ENCODE measurements at regions not wholly inside any gene's neighbourhood (a gene's known extent, or its start where the extent isn't known, plus 50 kb on each side); places are given as distances from the start of the nearest gene placed in this dataset.

DNA sequence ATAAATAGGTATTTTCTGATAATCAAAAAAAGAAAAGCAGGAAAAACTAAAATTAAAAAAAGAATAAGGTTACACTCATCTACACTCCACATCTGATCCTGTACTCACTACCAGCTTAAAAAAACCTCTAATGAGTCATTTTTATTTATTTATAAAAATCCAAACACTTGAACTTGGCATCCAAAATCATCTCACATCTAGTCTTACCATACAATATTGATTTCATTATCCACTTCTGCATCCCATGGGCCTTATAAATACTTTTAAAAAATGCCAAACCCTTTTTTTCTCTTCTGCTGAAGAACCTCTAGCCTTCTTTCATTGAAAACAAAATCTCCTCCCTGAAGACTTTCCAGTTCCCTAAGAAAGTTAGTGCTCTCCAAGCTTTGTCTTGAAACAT, 109.7 kb downstream of the TMTC3 start:
- DNase-seq = no peak

DNA sequence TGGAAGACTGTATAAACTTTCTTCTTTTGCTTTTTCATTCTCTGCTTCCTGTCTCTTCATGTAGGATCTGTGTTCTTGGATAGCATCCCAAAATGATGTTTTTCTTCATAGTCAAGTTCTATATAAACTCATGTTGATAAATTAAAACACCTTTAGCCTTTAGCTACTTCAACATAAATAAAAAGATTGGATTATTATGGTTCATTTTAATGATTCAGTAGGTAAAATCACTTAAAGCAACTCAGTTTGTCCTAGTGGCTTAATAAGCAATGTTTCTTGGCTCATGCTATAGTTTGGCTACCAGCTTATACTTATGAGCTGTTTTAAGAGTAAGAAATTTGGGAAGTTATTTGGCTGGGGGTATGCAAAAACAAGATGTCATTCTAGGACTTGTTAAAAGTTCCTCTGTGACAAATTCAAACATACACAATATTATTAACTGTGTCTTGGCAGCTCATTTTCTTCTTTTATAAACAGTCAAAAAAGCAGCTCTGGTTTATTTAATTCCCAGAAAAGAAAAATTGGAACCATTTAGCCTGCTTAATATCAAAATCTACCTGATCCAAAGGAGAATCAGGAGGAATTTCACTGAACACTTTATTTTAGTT, 111.4 kb downstream of the TMTC3 start:
- no peak for DNase-seq

DNA sequence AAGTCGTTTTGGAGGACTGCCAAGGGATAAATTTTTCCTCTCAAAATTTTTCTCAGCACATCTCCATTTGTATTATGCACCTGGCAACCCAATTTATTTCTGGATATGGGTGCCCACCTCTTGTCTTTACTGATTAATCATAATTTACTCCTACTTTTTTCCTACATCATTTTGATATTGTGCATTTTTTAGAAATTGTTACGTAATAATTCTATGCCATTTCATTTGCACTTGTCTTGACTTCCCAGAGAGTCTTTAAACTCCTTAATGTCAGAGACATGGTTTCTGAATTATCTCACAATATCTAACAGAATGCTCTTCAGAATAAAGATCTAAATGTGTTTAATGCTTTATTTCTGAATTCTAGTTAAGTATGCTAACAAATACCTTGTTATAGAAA, 113.1 kb downstream of the TMTC3 start:
- DNase-seq = no peak

DNA sequence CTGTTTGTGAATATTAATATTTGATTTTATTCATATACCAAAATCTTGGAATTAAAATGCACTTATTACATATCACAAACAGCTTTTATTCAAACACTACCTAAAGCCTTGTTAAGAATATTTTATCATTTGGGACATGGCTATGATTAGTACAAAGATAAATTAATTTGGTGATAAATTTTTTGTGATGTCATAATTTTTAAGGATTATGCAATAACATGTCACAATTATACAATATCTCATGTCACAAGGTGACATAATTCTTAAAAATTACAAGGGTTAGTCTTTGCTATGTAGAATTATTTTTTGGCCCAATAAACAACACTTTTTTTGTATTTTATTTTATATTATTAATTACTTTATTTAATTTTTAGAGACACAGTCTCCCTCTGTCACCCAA, 113.7 kb downstream of the TMTC3 start:
- DNase-seq = no peak

DNA sequence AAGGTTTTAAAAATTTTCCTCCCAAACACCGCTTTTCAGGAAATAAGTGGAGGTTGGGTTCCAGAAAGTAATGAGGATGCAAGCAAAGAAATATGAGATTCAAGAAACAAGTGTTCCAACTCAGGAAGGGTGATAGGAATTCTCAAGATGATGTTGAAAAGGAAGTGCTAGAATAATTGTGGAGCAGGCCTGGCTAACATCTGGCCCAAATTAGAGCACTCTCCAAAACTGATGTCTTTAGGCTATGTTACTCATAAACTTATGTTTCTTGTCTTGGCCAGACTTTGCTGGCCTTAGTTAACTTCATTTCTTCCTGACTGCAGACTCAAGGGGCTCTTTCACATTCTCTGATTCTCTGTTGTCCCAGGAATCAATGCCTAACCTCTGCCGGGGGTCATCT, 116.3 kb downstream of the TMTC3 start:
- no peak for DNase-seq

DNA sequence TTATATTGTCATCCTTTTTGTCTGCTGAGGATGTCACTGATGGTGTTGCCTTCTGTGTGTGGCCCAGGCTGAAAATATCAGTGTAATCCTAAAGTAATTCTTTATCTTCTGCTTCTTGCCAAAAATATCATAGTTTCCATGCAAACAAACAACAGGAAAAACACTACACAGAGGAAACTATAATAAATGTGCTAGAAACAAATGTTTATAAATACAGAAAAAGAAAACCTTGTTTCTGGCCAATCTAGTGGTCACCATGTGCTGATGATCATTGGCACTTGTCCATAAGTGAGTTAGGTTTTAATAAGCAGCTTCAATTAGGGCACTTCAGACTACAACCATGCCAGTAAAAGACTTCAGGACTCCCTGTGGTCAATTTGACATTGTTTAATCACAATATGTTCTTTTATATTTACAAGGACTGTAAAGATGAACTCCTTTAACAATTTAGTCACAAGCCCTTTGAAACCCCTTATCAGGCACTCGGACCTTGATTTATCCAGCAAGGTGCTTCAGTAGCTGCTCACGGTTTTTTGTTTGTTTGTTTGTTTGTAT, 124.8 kb downstream of the TMTC3 start:
- DNase-seq = no peak

DNA sequence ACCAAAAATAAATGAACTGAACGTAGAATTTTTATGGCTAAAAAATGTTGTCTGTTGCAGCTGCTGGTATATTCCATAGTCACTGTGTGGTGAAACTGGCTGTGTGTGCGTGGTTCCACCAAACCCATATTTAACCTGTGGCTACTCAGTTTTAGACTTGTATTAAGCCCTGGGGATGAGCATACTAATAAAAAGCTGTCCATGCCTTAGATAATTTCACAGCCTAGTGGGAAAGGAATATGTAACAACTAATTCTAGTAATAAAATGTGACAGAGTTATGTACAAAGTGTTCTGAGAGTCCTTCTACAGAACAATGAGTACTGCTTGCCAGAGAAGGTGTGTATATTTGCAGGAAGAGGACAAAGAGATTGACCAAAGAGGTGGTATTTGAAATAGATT, 125.5 kb downstream of the TMTC3 start:
- DNase-seq = no peak

DNA sequence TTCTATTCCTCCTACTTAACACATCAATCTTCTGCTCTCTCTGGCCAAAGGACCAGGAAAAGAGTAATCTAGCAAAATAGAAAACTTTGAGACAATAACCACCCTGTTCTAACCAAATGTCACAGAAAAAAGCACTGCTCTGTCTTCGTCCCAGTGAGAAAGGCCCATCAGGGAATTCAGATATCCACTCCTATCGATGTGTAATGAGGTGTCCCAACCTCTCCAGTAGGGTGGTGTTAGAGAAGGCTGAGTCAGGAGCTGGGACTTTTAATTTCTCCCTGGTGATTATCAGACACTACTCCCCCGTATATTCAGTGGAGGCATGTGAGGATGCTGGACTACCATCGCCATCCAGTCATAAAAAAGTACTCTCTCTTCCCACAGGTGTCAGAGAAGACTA, 130.3 kb downstream of the TMTC3 start:
- no peak for DNase-seq

DNA sequence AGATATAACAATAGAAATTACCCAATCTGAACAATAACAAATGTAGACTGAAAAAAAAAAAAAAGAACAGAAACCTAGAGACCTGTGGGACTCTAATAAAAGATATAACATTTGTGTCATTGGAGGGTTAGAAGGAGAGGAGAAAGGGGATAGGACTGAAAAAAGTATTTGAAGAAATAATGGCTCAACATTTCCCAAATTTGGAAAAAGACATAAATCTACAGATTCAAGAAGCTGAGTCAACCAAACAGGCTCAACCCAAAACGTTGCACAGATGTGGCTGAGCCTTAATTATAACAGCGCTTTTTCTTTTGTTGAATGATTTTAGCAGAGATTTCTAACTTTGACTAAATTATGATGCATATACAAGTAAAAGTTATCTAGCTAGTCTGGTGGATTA, 131.3 kb downstream of the TMTC3 start:
- no peak for DNase-seq

DNA sequence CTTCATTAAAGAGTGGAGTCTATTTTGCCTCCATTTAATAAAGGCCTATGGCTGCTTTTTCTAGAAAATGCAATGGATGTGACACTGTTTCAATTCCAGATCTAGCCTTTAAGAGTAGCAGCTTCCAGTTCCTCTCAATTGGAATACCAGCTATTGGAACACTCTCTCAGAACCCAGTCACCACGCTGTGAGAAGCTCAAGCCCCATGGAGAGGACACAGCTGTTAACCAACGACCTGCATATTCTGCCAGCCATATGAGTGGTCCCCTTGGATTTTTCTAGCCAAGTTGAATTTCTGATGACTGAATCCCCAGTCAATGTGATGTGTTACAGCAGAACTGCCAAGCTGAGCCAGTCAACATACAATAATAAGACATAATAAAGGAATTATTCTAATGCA, 131.8 kb downstream of the TMTC3 start:
- no peak for DNase-seq

DNA sequence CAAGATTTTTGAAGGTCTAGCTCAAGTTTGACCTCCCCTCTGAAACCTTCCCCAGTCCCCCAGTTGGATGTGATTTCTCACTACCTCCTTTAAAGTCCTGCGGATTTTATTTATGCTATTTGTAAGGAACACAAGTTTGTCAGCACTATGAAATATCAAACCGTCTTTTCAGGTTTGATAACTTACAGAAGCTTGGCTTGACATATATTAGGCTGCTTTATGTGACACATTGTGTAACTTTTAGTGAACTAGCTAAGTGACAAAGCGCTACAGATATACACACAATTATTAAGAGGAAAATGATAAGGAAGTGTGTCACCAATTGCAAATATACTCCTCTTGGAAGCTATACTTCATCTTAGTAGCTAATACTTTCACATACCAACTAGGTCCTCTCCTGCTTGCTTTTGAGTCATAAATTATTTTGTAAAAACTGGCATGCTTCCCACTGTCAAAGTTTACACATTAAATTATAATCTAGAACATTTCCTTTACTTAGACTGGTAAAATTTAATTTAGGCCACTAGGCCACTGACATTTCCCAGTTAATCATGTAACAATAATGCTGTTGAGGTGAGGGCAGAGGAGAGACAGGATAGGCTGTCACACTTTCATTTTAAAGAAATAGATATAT, 149.5 kb downstream of the TMTC3 start:
- no peak for DNase-seq

DNA sequence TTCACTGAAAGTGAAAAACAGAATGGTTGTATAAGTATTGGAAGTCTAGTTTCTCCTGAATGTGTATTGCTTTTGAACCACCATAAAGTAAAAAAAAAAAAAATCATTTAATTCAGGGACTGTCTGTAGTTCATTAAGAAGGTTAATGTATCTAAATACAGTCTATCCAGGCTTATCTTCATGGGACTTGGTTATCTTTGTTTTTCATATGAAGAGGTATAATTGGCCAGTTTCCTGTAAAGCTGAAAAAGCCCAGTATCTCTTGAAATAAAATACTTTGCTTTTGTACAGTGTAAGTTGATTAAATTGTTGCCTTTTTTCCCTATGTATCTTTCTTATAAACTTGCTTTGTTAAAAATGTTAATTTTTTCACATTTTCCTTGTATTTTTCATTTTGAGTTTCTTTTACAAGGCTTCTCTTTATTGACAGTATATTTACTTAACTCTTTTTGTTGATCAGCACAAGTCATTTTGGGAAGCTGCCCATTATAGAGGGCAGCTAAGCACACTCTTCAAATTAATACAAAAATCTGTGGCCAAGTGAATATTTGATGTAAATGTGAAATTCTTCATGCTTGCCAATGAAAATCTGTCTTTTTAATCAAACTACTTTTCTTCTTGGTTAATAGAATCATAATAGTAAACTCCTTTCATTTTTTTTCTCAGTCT, 156.0 kb downstream of the TMTC3 start:
- no peak for DNase-seq

DNA sequence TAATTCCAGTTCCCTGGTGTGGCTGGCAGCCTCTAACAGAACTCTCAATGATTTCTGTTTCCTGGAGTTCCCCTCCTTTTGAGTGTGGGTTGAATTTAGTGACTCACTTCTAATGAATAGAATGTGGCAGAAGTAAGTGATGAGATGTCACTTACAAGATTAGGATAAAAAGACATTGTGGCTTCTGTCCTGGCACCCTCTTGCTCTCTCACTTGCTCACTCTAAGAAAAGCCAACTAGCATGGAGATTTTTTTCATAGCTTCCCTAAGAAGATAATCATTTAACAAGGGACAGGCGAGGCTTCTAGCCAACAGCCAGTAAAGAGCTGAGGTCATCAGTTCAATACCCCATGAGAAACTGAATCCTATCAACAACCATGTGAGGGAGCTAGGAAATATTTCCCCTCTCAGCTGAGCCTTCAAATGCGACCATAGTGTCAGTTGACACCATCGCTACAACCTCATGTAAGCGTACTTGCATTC, 156.7 kb downstream of the TMTC3 start:
- no peak for DNase-seq

DNA sequence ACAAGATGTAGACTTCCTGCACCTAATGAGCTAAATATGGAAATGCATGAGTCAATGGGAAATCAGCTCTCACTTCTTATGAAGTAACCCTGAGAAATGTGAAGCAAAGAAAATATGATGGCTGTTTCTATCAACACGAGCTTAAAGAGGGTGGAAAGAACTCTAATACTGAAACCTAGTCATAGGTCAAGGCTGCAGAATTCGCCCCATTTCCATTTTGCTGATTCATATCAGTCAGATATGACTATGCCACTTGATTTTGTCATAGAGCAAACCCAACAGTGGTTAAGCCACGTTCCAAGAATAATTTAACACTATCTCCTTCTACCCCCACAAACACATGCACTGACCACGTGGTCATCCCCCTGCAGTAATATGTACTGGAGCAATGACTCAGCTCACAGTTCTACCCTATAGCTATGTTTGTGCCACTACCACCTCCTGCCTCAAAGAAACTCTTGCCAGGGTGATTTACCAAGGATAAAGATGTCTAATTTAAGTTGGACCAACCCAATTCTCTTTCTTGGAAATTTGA, 157.5 kb downstream of the TMTC3 start:
- no peak for DNase-seq

DNA sequence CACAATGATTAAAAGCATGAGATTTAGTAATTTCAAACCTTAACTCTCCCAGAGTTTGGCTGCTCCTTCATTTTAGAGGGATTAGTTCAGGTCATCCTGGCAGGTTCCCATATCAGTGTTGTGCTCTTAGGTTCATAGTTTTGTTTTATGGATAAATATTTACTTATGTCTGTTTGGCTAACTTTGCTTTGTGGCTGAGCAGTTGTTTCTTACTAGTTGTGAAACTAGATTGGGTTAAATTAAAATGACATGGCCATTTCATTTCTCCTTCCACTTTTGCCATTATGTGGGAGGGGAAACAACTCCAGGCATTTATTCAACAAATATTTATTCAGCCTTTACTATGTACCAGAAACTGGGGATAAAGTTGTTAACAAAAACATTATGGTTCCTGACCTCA, 158.8 kb downstream of the TMTC3 start:
- no peak for DNase-seq

DNA sequence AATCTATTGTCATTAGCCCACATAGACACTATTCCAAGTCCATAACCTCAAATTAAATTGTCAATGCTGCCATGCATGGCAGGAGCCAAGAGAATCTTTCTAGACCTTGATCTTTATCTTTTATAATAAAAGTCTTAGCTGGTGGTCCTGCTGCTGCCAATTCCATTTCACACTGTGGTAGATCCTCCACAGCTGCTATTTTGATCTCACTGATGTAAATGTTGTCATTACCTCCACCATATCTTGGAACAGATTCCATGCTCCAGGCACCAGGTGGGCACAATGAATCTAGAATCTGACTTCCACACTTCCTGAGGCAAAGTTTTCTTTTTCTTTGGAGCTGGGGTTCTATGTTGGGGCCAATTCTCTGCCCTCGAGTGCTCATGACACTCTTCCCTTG, 161.2 kb downstream of the TMTC3 start:
- DNase-seq = no peak

DNA sequence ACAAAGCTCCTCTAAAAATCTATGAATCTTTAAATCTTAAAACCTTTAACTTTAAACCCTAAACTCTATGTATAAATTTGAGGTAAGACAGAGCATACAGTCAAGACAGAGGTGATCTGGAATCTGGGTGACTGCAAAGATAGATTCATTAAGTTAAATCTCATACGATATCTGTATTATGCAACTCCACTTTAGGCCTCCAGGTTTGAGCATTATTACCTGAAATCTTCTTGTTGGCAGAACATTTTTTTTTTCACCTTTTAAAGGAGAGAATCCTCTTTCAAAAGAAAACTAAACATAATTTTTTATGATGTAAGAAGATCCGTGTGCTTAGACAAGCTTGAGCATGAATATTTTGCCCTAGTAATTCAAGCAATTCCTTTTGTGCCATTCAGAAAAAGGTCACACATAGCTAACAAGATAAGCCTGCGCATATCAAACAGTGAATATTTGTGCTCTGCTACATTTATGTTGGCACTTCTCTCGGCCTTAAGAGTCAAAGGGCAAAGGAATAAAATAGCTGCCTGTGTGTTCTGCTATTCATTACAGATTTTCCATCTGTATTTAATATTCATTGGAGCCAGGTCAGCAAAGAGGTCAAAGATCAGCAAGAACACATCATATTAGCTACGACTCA, 163.3 kb downstream of the TMTC3 start:
- DNase-seq = no peak

DNA sequence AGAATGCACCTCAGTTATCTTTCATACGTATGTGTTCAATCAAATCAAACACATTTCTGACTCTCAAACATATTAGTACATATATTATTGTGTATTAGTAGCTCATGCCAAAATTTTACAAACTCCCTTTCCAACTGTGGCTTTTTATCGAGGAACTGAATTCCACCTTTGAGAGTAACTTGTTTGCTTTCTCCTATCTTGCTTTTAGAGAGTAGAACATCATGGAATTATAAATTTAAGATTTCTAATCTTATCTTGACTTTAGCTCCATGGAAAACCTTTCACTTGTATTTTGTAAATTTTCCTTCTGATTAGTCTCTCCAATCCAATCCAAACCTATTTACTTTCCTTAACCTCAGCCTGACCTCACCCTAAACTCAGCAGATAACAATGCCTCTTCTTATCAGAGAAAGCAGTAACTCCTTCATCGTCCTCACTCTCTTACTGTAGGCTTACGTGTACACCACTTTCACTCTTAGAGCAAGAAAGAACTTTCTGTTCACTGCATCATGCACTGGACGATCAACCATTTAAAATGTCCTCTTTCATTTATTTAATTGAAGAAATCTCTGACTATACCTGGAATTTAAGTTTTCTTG, 164.5 kb downstream of the TMTC3 start:
- no peak for DNase-seq

DNA sequence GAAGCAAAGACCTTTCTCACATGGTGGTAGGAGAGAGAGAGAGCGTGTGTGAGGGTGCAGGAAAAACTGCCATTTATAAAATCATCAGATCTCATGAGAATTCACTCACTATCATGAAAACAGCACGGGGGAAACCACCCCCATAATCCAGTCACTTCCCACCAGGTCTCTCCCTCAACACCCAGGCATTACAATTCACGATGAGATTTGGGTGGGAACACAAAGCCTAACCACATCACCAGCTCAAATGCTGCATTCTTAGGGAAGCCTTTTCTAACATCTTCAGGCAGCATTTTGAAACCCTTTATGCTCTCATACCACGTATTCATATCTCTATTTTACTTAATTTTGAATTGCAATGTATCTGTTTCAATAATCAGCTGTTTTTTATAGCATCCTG, 165.9 kb downstream of the TMTC3 start:
- DNase-seq = no peak

DNA sequence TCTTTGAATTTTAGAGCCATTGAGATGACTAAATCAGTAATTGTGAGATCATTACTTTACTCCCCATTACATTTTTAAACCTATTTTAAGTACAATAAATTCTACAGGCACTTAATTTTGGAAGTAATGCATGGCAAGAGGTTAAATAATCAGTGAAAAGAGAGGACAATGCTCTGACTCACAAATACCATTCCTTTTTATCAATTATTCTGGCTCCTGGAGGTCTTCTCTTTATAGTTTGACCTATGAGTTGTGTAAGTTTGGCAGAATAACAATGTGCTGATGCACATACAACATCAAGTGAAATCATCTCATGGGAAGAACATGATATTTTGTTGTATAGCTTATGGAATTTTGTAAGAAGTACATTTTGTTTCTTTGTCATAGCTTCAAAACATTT, 166.7 kb downstream of the TMTC3 start:
- no peak for DNase-seq

DNA sequence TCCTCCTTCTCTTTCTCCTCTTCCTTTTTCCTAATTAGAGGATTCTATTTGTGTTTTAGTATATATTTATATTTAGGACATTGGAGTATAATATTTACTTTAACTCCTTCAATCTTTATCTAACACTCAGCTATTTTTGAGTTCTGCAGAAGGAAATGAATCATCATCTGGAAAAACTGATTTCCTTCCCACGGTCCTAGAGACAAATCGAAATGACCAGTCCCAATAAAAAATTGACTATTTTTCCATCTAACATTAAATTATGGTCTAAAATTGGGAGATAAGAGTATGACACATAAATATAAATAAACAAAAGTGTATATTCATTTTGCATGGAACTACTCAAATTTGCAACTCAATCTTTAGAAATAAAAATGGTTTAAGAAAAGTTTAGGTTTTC, 167.4 kb downstream of the TMTC3 start:
- no peak for DNase-seq

DNA sequence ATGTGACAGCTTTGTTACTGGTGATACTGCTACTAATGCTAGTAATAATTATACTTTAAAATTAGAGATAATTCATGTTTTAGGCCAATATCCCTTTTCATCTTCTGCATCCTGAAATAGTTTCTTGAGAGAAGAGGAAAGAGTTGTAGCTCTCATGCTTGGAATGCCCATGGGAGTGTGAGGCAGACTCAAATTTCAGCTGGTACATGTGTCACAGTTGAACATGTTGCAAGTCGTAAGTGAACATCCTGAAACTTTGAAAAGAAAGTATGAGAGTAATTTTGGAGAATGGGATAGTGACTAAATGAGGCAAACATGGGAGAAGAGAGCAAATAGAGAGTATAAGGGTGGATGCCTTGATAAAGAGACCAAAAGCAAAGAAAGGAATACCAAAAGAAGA, 168.0 kb downstream of the TMTC3 start:
- no peak for DNase-seq

DNA sequence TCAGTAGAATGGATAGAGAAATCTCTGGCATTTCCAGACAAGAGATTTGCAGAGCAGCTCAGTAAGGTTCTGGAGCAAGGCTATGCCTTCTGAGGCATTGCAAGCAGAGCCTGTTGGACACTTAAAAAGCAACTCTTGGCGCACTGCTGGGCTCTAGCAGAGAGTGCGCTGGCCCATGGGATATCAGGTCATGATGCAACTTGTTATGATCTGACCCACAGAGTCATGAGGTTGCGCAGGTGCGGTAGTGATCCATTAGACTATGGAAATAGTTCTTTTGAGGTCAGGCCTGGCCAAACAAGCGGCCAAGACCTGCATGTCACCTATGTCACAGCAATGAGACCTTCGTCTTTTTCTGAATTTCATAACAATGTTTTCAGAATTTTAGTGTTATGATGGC, 168.6 kb downstream of the TMTC3 start:
- no peak for DNase-seq
